ENCODE measurements at regions not wholly inside any gene's neighbourhood (a gene's known extent, or its start where the extent isn't known, plus 50 kb on each side); places are given as distances from the start of the nearest gene placed in this dataset.
A peak's percentile ranks its signal among the peaks of the same experiment; 100 is the strongest.

DNA sequence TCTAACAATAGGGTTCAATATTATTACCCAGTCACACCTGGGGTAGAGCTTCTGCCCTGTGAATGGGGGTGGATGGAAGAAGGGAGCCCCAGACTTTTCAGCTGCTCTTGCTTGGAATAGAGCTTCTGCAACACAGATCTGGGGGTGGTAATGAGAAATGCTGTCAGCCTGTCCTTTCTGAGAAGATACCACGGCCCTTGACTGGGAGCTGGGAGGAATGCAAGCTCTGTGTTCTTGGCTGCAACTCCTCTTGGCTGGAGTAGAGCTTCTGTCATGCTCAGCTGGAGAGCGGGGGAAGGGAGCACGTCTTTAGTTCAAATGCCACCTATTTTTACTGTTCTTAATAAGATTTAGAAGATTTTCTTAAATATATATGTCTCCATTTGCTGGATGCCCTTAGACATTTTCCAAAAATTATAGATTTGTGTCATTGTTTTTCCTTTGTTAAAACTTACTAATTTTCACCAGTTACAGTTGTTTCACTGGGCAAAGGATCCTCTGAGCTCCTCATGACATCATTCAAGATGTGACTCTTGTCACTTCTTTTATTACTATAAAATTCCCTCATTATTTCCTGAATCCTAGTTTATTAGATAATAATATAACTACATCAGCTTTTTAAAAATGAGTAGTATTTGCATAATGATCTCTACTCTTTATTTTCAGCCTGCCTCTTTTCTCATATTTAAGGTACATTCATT lies 180.0 kb upstream of the TGFBR2 start:
- Mint-ChIP-seq H3K27me3 (peaks cover 1 to 3% of the 10 kb centered on the region in 2 donors), H3K36me3 (peaks cover 0 to 6% of the 10 kb centered on the region in 2 donors), H3K27ac (no peak overlapping the region), H3K4me1 (no peaks in the 10 kb centered on the region), H3K9me3 (peaks cover 0 to 5% (median 0%) of the 10 kb centered on the region in 8 donors), H3K4me3 (no peak overlapping the region)
- Histone ChIP-seq H3K4me3 (ENCODE audit: low read length in 2 of 2) (no peak overlapping the region), H3K27ac (ENCODE audit: low read depth, low read length) (no peak overlapping the region), H3K9me3 (ENCODE audit: control insufficient read depth in 1 of 2, low read length in 2 of 2) (no peaks in the 10 kb centered on the region), H3K4me1 (ENCODE audit: insufficient read depth, low read length) (no peaks in the 10 kb centered on the region), H3K27me3 (ENCODE audit: insufficient read depth, low read length) (no peaks in the 10 kb centered on the region), H3K36me3 (ENCODE audit: insufficient read depth, low read length) (no peaks in the 10 kb centered on the region)
- intact Hi-C loops (cut with micrococcal nuclease) = no loop called here
- ChIA-PET CTCF (ENCODE audit: partially characterized antibody) (interaction anchor here (1.2 kb wide), 1 partner anchor 9 kb away, joined by 4 read pairs; no protein-coding TSS in a partner anchor), POLR2A (ENCODE audit: partially characterized antibody) (interaction anchor here (1.0 kb wide), 1 partner anchor 10 kb away, joined by 3 read pairs; no protein-coding TSS in a partner anchor)
- DNase-seq = no peak

DNA sequence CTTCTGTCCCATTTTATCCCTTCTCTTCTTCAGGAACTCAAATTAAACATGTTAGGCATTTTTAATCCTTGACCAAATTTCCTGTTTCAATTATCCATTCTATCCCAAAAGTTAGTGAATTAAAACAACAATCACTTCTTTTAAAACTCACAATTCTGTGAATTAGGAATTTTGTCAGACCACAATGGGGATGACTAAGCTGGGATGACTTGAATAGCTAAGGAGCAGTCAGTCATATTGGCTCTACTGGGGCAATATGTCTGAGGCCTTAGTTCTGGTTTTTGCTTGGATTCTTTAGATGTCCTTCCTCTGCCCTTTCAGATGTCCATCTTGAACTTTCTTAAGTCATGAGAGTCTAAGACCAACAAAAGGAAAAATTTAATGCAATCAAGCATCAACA lies 178.2 kb upstream of the TGFBR2 start:
- POLR2A ChIA-PET (ENCODE audit: partially characterized antibody) = no interaction called here
- H3K27me3 Mint-ChIP-seq = peaks cover 1 to 3% of the 10 kb centered on the region in 2 donors
- Histone ChIP-seq H3K9me3 (ENCODE audit: control insufficient read depth in 1 of 2, low read length in 2 of 2) (no peaks in the 10 kb centered on the region), H3K27me3 (ENCODE audit: insufficient read depth, low read length) (no peaks in the 10 kb centered on the region), H3K36me3 (ENCODE audit: insufficient read depth, low read length) (no peaks in the 10 kb centered on the region), H3K4me1 (ENCODE audit: insufficient read depth, low read length) (no peaks in the 10 kb centered on the region), H3K4me3 (ENCODE audit: low read length in 2 of 2) (no peak overlapping the region), H3K27ac (ENCODE audit: low read depth, low read length) (no peak overlapping the region)
- H3K4me3 Mint-ChIP-seq = peak overlapping the region in 1 of 8 donors; percentile 23
- no peak for DNase-seq
- no peaks in the 10 kb centered on the region for H3K4me1 Mint-ChIP-seq
- no peak overlapping the region for H3K27ac Mint-ChIP-seq
- intact Hi-C loops (cut with micrococcal nuclease) = no loop called here
- peaks cover 0 to 7% (median 0%) of the 10 kb centered on the region in 8 donors for H3K9me3 Mint-ChIP-seq
- CTCF ChIA-PET (ENCODE audit: partially characterized antibody) = no interaction called here
- H3K36me3 Mint-ChIP-seq = peaks cover 0 to 6% of the 10 kb centered on the region in 2 donors

DNA sequence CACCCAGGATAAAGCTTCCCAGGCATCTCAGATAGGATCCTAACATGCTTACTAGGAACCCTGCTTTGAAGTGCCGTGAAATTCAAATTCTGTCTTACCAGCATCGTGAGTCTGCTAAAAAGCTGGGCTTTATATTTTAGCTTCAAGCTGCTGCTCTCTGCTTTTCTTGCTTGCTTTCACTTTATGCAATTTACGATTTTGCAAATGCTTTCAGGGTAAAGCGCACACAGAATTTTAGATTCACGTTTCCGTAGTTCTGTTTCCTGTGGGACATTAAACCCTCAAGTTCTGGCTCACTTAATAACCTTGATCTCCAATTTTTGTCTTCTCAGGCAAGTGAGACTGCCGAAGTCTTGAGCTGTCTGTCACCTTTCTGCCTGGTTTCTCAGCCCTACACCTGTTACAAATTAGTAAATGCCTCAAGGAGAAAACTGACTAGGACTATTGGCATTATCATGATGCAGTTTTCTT lies 170.5 kb upstream of the TGFBR2 start:
- Histone ChIP-seq H3K27ac (ENCODE audit: low read depth, low read length) (no peak overlapping the region), H3K36me3 (ENCODE audit: insufficient read depth, low read length) (no peaks in the 10 kb centered on the region), H3K27me3 (ENCODE audit: insufficient read depth, low read length) (no peaks in the 10 kb centered on the region), H3K4me3 (ENCODE audit: low read length in 2 of 2) (peak overlapping the region; percentile 1 to 35), H3K9me3 (ENCODE audit: control insufficient read depth in 1 of 2, low read length in 2 of 2) (no peaks in the 10 kb centered on the region), H3K4me1 (ENCODE audit: insufficient read depth, low read length) (peaks cover 16% of the 10 kb centered on the region)
- Mint-ChIP-seq H3K4me1 (peaks cover 12 to 26% (median 17%) of the 10 kb centered on the region in 4 donors), H3K9me3 (peaks cover 0 to 2% (median 0%) of the 10 kb centered on the region in 8 donors), H3K4me3 (peak overlapping the region; percentile 65 to 87 (median 78)), H3K36me3 (no peaks in the 10 kb centered on the region), H3K27ac (peak overlapping the region in 6 of 7 donors; percentile 28 to 88 (median 64)), H3K27me3 (no peaks in the 10 kb centered on the region)
- ChIA-PET CTCF (ENCODE audit: partially characterized antibody) (interaction anchor here (0.8 to 1.5 kb wide), 4 partner anchors 10 to 259 kb away, joined by 3 to 4 read pairs (median 4); no protein-coding TSS in a partner anchor), POLR2A (ENCODE audit: partially characterized antibody) (interaction anchor here (0.9 to 1.4 kb wide), 4 partner anchors 10 to 258 kb away, joined by 3 to 5 read pairs (median 4); no protein-coding TSS in a partner anchor)
- intact Hi-C loops (cut with micrococcal nuclease) = loop anchor here (5.0 kb wide), 1 partner anchor 256 kb away; no protein-coding TSS in a partner anchor
- DNase-seq = peak in 4 of 5 donors; percentile 5 to 22 (median 10)

DNA sequence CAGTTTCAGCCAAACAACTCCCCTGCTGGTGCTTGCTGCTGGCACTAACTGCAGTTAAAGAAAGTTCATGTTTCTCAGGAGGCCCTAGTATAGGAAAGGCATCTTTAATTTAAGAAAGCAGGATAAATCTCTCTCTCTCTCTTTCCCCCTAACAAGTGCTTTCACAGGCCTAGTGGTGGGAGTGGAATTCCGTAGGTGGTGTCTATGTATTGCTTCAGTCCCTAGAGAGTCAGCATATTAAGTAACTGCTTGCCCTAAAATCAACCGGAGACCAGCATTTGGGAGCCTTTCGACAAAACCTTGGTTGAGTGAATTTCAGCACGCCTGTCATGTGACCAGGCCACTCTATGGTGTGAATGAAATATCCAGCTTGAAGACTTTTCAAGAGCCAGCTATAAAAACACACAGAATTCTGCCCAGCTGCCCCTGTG lies 169.2 kb upstream of the TGFBR2 start:
- no peaks in the 10 kb centered on the region for H3K36me3 ChIP-seq (ENCODE audit: insufficient read depth, low read length)
- intact Hi-C loops (cut with micrococcal nuclease) = loop anchor here (5.0 kb wide), 1 partner anchor 255 kb away; no protein-coding TSS in a partner anchor
- CTCF ChIA-PET (ENCODE audit: partially characterized antibody) = no interaction called here
- peaks cover 16% of the 10 kb centered on the region for H3K4me1 ChIP-seq (ENCODE audit: insufficient read depth, low read length)
- Mint-ChIP-seq H3K4me1 (peaks cover 12 to 26% (median 17%) of the 10 kb centered on the region in 4 donors), H3K27me3 (no peaks in the 10 kb centered on the region), H3K36me3 (no peaks in the 10 kb centered on the region), H3K27ac (no peak overlapping the region), H3K4me3 (no peak overlapping the region), H3K9me3 (peaks cover 0 to 2% (median 0%) of the 10 kb centered on the region in 8 donors)
- H3K4me3 ChIP-seq (ENCODE audit: low read length in 2 of 2) = no peak overlapping the region
- no peaks in the 10 kb centered on the region for H3K27me3 ChIP-seq (ENCODE audit: insufficient read depth, low read length)
- DNase-seq = no peak
- no peaks in the 10 kb centered on the region for H3K9me3 ChIP-seq (ENCODE audit: control insufficient read depth in 1 of 2, low read length in 2 of 2)
- H3K27ac ChIP-seq (ENCODE audit: low read depth, low read length) = no peak overlapping the region
- POLR2A ChIA-PET (ENCODE audit: partially characterized antibody) = no interaction called here

DNA sequence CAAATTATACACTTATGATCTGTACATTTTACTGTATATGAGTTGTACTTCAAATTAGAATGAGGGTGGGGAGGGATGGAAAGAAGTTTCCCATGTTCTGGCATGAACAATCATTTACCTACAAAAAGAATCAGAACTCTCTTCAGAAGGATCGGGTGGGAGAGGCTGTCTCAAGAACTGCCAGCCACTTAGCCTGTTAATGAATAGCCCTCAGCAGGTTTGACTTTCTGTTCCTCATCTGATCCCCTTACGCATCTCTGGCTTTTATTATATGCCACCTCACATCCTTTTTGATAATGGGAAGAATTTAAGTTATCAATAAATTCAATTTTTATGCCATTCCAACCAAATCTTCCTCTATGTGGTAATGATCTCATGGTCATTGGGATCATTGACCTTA lies 168.3 kb upstream of the TGFBR2 start:
- no peaks in the 10 kb centered on the region for H3K36me3 ChIP-seq (ENCODE audit: insufficient read depth, low read length)
- Mint-ChIP-seq H3K36me3 (no peaks in the 10 kb centered on the region), H3K4me3 (no peak overlapping the region), H3K27me3 (no peaks in the 10 kb centered on the region), H3K27ac (no peak overlapping the region), H3K9me3 (peaks cover 0 to 2% (median 0%) of the 10 kb centered on the region in 8 donors), H3K4me1 (peaks cover 12 to 26% (median 17%) of the 10 kb centered on the region in 4 donors)
- ChIA-PET POLR2A (ENCODE audit: partially characterized antibody) (no interaction called here), CTCF (ENCODE audit: partially characterized antibody) (no interaction called here)
- no peak overlapping the region for H3K4me3 ChIP-seq (ENCODE audit: low read length in 2 of 2)
- no peaks in the 10 kb centered on the region for H3K9me3 ChIP-seq (ENCODE audit: control insufficient read depth in 1 of 2, low read length in 2 of 2)
- DNase-seq = no peak
- H3K27ac ChIP-seq (ENCODE audit: low read depth, low read length) = no peak overlapping the region
- H3K4me1 ChIP-seq (ENCODE audit: insufficient read depth, low read length) = peaks cover 16% of the 10 kb centered on the region
- intact Hi-C loops (cut with micrococcal nuclease) = loop anchor here (5.0 kb wide), 1 partner anchor 254 kb away; no protein-coding TSS in a partner anchor
- no peaks in the 10 kb centered on the region for H3K27me3 ChIP-seq (ENCODE audit: insufficient read depth, low read length)

- Mint-ChIP-seq H3K4me1 (peaks cover 12 to 26% (median 17%) of the 10 kb centered on the region in 4 donors), H3K4me3 (no peak overlapping the region), H3K9me3 (peaks cover 0 to 2% (median 0%) of the 10 kb centered on the region in 8 donors), H3K27ac (no peak overlapping the region), H3K27me3 (no peaks in the 10 kb centered on the region), H3K36me3 (no peaks in the 10 kb centered on the region)
- Histone ChIP-seq H3K27me3 (ENCODE audit: insufficient read depth, low read length) (no peaks in the 10 kb centered on the region), H3K4me1 (ENCODE audit: insufficient read depth, low read length) (peaks cover 16% of the 10 kb centered on the region), H3K4me3 (ENCODE audit: low read length in 2 of 2) (no peak overlapping the region), H3K36me3 (ENCODE audit: insufficient read depth, low read length) (no peaks in the 10 kb centered on the region), H3K27ac (ENCODE audit: low read depth, low read length) (no peak overlapping the region), H3K9me3 (ENCODE audit: control insufficient read depth in 1 of 2, low read length in 2 of 2) (no peaks in the 10 kb centered on the region)
- intact Hi-C loops (cut with micrococcal nuclease) = loop anchor here (5.0 kb wide), 1 partner anchor 253 kb away; no protein-coding TSS in a partner anchor
- ChIA-PET CTCF (ENCODE audit: partially characterized antibody) (interaction anchor here (0.8 kb wide), 1 partner anchor 255 kb away, joined by 3 read pairs; no protein-coding TSS in a partner anchor), POLR2A (ENCODE audit: partially characterized antibody) (no interaction called here)
- DNase-seq = no peak
Observed at GRCh38 chr3:30439451-30440053, 166.8 kb upstream of the TGFBR2 start.

- no peaks in the 10 kb centered on the region for H3K36me3 Mint-ChIP-seq
- Histone ChIP-seq H3K27ac (ENCODE audit: low read depth, low read length) (no peak overlapping the region), H3K4me1 (ENCODE audit: insufficient read depth, low read length) (peaks cover 14% of the 10 kb centered on the region), H3K36me3 (ENCODE audit: insufficient read depth, low read length) (no peaks in the 10 kb centered on the region), H3K4me3 (ENCODE audit: low read length in 2 of 2) (no peak overlapping the region), H3K9me3 (ENCODE audit: control insufficient read depth in 1 of 2, low read length in 2 of 2) (no peaks in the 10 kb centered on the region), H3K27me3 (ENCODE audit: insufficient read depth, low read length) (no peaks in the 10 kb centered on the region)
- no peaks in the 10 kb centered on the region for H3K27me3 Mint-ChIP-seq
- CTCF ChIA-PET (ENCODE audit: partially characterized antibody) = interaction anchor here (1.9 kb wide), 1 partner anchor 253 kb away, joined by 6 read pairs; no protein-coding TSS in a partner anchor
- intact Hi-C loops (cut with micrococcal nuclease) = no loop called here
- no peak overlapping the region for H3K27ac Mint-ChIP-seq
- DNase-seq = no peak
- H3K9me3 Mint-ChIP-seq = peaks cover 0 to 2% (median 0%) of the 10 kb centered on the region in 8 donors
- H3K4me1 Mint-ChIP-seq = peaks cover 9 to 21% (median 13%) of the 10 kb centered on the region in 4 donors
- POLR2A ChIA-PET (ENCODE audit: partially characterized antibody) = no interaction called here
- no peak overlapping the region for H3K4me3 Mint-ChIP-seq
Observed at GRCh38 chr3:30440147-30440604, 166.2 kb upstream of the TGFBR2 start.
